Ascending aorta (tissue), 2 donors: ENCODE measurements at regions not wholly inside any gene's neighbourhood (a gene's known extent, or its start where the extent isn't known, plus 50 kb on each side); places are given as distances from the start of the nearest gene placed in this dataset.

Source experiments
- DNase-seq, 2 donors: peaks; one replicate each; pipeline ENCODE4 v3.0.0-alpha.2; 2019; ENCODE audit warnings: low spot score in 2 of 2
- H3K27ac ChIP-seq, 2 donors: fragments of 200-600 bp; sonication (generic); one replicate each; pipeline ENCODE4 v1.5.1; 2016 to 2017; ENCODE audit warnings: mild to moderate bottlenecking in 1 of 2
- H3K27me3 ChIP-seq: fragments of 200-600 bp; sonication (generic); one replicate; pipeline ENCODE4 v1.5.1; 2017
- H3K36me3 ChIP-seq, 2 donors: fragments of 200-600 bp; sonication (generic); one replicate each; pipeline ENCODE4 v1.5.1; 2016
- H3K4me1 ChIP-seq, 2 donors: fragments of 200-600 bp; sonication (generic); one replicate each; pipeline ENCODE4 v1.5.1; 2016 to 2017; ENCODE audit warnings: mild to moderate bottlenecking in 1 of 2
- H3K4me3 ChIP-seq, 2 donors: fragments of 200-600 bp; sonication (generic); one replicate each; pipeline ENCODE4 v1.5.1; 2016 to 2017; ENCODE audit warnings: mild to moderate bottlenecking in 1 of 2
- H3K9me3 ChIP-seq, 2 donors: fragments of 200-600 bp; sonication (generic); one replicate each; pipeline ENCODE4 v1.5.1; 2016
- CTCF ChIP-seq, 3 experiments: fragments of 200-600 bp in 2 of 3; fragments of 450-650 bp in 1 of 3; sonication (generic) in 2 of 3; IDR thresholded peaks; one replicate each; pipeline ENCODE4 v1.5.1; 2016 to 2019; ENCODE audit warnings: antibody characterized with exemption in 3 of 3, mild to moderate bottlenecking in 1 of 3, moderate library complexity in 1 of 3
- intact Hi-C: fragments of 100-400 bp; cut with DNase I; formaldehyde crosslinking; loops from one replicate; pipeline ENCODE4 v1.15.1; 2023

- H3K9me3 ChIP-seq, result no peaks in the 10 kb centered on the region
- no peaks in the 10 kb centered on the region for H3K27me3 ChIP-seq
- no peak for TF ChIP-seq CTCF (IDR thresholded peaks at IDR 0.05)
- H3K4me3 ChIP-seq, result no peak overlapping the region
- H3K4me1 ChIP-seq, result no peaks in the 10 kb centered on the region
- intact Hi-C loops, result no loop called here
- H3K36me3 ChIP-seq, result no peaks in the 10 kb centered on the region
- no peak for DNase-seq
- H3K27ac ChIP-seq, result no peak overlapping the region
Measured at GRCh38 chr12:85392508-85392907, 112.5 kb downstream of the ALX1 start.

DNA sequence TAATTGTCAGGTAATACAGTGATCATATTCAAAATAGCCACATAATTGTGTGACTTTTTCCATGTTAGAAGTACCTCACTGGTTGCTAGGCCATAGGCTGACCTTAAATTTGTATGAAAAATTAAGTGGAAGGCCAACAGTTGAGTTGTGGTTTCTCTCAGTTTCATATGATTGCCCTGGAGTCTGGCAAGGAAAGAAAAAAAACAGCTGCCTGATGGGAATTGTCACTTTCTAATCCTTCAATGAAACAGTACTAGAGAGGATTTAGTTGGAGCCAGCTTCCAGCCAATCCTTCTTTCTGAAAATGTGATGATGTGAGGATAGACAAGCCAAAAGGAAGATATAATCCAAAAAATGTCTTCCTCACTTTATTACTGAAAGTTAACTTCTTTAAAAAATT is 113.6 kb downstream of the ALX1 start:
- no peaks in the 10 kb centered on the region for H3K27me3 ChIP-seq
- no peak for TF ChIP-seq CTCF (IDR thresholded peaks at IDR 0.05)
- H3K4me3 ChIP-seq, result no peak overlapping the region
- H3K4me1 ChIP-seq, result no peaks in the 10 kb centered on the region
- no peak overlapping the region for H3K27ac ChIP-seq
- no peaks in the 10 kb centered on the region for H3K36me3 ChIP-seq
- no peak for DNase-seq
- intact Hi-C loops, result no loop called here
- H3K9me3 ChIP-seq, result no peaks in the 10 kb centered on the region

GRCh38 chr12:85394065-85394464 is 114.0 kb downstream of the ALX1 start:
- Histone ChIP-seq H3K9me3 (no peaks in the 10 kb centered on the region), H3K4me3 (no peak overlapping the region), H3K27ac (no peak overlapping the region), H3K27me3 (no peaks in the 10 kb centered on the region), H3K4me1 (no peaks in the 10 kb centered on the region), H3K36me3 (no peaks in the 10 kb centered on the region)
- DNase-seq, result no peak
- TF ChIP-seq CTCF (IDR thresholded peaks at IDR 0.05), result no peak
- intact Hi-C loops, result no loop called here

DNA sequence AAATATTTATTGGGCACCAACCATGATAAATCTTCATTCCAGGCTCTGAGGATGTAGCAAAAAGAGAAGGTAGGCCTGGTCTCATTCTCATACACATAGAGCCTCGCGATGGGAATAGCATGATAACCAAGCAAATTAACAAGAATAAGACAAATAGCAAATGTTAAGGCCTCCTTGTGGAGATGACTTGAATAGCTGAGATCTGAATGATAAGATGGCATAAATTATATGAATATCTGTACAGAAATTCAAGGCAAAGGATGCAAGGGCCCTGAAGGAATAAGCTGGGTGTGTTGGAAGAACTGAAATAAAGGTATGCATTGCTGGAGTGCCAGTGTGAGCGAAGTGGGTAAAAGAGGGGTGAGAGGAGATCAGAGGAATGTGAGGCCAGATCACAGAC is 114.8 kb downstream of the ALX1 start:
- no peaks in the 10 kb centered on the region for H3K4me1 ChIP-seq
- no peaks in the 10 kb centered on the region for H3K27me3 ChIP-seq
- DNase-seq, result no peak
- no peak for TF ChIP-seq CTCF (IDR thresholded peaks at IDR 0.05)
- no peaks in the 10 kb centered on the region for H3K9me3 ChIP-seq
- H3K27ac ChIP-seq, result no peak overlapping the region
- intact Hi-C loops, result no loop called here
- H3K36me3 ChIP-seq, result no peaks in the 10 kb centered on the region
- H3K4me3 ChIP-seq, result no peak overlapping the region

GRCh38 chr12:85405262-85405661 is 125.2 kb downstream of the ALX1 start:
- no peak overlapping the region for H3K27ac ChIP-seq
- no peak for TF ChIP-seq CTCF (IDR thresholded peaks at IDR 0.05)
- no peaks in the 10 kb centered on the region for H3K27me3 ChIP-seq
- no peaks in the 10 kb centered on the region for H3K36me3 ChIP-seq
- intact Hi-C loops, result no loop called here
- H3K4me1 ChIP-seq, result no peaks in the 10 kb centered on the region
- no peak overlapping the region for H3K4me3 ChIP-seq
- H3K9me3 ChIP-seq, result no peaks in the 10 kb centered on the region
- DNase-seq, result no peak

DNA sequence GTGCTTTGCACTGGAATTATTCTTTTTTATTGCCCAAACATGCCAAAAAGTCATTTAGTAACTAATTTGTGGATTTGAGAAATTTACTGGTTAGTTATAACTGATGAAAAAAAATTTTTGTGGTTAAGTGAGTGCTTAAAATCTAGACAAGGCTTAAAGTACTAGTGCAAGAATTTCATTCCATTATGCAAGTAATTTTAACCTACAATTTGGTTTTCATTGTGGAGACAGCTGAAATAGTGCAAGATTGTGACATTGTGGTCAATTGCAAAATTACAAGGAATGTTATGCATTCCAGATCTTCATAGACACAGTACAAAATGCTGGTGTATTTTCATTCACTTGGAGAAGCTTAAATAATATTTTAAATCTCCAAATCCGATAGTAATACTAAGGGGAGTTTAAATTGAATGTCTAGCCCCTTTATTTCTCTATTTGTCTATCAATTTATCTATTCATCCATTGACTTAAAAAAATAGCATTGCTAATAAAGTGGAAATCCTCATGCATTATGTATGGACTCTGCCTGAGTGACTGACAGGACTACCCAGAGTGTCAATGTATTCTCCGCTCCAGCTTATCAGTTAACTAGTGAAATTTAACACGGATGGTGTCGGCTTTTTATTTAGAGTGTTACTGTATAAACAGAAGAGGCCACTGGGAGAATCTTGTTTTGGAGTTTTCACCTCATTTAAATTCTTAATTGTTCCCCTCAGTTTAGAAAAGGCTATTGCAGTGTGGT is 125.9 kb downstream of the ALX1 start:
- no peaks in the 10 kb centered on the region for H3K27me3 ChIP-seq
- intact Hi-C loops, result no loop called here
- TF ChIP-seq CTCF (IDR thresholded peaks at IDR 0.05), result no peak
- H3K4me1 ChIP-seq, result no peaks in the 10 kb centered on the region
- no peak overlapping the region for H3K4me3 ChIP-seq
- DNase-seq, result no peak
- H3K27ac ChIP-seq, result no peak overlapping the region
- H3K9me3 ChIP-seq, result no peaks in the 10 kb centered on the region
- H3K36me3 ChIP-seq, result no peaks in the 10 kb centered on the region
